Activated effector memory CD4-positive, alpha-beta T cell treated with anti-CD3 and anti-CD28 coated beads, Interleukin-2, amount 50 U/mL, for 16 hours (primary cell): ENCODE measurements at regions not wholly inside any gene's neighbourhood (a gene's known extent, or its start where the extent isn't known, plus 50 kb on each side); places are given as distances from the start of the nearest gene placed in this dataset.
"Not testable (repeated sequence)": the region's sequence is repeated elsewhere in the genome, so short reads cannot be mapped to it uniquely, and the experiment has no call there.

Experiments
- DNase-seq: peaks from one replicate; pipeline ENCODE4 v3.0.0-alpha.2; 2020

- no peak for DNase-seq
These were observed 68.5 kb downstream of the TMCO5A start for GRCh38 chr15:38002883-38003477.

DNA sequence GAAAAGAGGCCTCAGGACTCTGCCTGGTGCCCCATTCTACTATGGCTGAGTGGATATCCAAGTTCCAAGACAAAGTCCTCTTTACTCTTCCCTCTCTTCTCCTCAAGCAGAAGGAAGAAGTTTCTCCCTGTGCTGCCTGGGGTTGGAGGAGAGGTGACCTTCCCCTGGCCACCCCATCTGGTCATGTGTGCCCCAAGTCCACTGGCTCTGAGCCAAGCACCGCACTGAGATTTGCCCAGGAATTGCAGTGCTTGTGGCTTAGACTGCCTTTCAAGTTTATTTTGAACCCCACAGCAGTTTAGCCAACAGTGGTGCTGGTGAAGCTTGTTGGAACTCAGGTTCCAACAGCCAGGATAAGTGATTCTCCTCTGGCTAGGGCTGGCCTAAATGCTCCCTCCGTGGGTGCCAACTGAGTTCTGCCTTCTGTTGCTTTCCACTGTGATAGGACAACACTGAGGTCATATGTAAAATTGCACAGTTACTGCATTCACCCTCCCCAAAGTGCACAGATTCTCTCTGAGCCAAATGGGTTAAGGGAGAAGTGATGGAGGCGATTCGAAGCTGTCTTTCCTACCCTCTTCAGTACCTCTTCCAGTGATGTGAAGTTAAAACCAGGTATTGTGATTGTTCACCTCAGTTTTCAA lies 69.9 kb downstream of the TMCO5A start:
- no peak for DNase-seq

DNA sequence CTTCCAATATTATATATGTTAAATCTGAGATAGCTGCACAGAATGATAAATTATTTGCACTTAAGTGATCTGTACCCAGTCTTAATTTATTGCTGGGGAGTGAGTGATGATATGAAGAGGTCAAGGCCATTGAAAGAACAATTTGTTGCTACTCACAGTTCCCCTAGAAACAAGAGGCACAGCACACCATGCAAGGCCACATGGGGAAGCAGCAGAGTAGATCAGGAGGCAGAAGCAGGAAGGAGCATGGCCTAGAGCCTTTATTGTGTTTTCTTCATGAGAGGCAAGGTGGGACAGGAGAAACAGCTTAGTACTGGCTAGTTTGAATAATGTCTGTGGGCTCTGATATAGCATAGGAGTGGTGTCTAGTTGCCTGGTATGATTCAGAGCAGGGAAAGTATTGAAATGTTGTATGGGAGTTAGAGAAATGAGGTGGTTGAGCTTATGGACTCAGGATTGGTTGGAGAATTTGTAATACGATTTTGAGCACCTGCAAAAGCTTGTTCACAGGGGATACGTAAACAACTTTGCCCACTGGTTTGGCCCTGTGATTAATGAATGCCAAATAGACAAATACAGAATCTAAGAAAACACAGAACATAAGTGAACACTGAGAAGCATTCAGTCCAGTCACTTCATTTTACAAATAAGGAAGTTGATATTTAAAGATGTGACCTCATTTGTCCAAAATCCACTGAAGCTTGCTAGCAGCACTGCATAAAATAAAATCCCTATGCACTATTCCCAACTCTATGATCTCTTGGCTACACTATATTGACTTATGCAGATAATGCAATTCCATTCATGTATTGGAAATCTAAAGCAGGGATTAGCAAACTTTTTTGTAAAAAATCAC lies 71.7 kb downstream of the TMCO5A start:
- DNase-seq = no peak

GRCh38 chr15:38010395-38010794 lies 76.0 kb downstream of the TMCO5A start:
- DNase-seq = no peak

DNA sequence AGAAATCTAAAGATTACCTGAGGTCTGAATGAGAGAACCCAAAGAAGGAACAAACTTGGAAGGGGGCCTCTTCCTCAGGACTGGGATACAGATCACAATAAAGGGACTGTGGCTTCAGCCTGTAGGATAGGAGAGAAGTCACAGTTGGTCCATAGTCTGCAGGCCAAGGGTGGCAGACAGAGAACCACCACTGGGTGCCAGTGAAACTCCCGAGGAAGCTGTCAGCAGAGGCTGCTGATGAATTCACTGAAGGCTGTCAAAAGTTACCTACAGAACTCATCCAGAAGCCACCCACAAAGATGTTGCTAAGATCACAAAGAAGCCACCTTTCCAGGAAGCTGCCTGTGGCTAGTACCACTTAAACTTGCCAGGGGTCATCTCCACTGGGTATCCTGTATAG lies 78.5 kb downstream of the TMCO5A start:
- DNase-seq = no peak

GRCh38 chr15:38017721-38018120 lies 83.3 kb downstream of the TMCO5A start:
- no peak for DNase-seq

- no peak for DNase-seq
These were observed 84.6 kb downstream of the TMCO5A start for GRCh38 chr15:38019066-38019465.

- no peak for DNase-seq
These were observed 86.8 kb downstream of the TMCO5A start for GRCh38 chr15:38021259-38021658.

- no peak for DNase-seq
These were observed 90.1 kb downstream of the TMCO5A start for GRCh38 chr15:38024293-38025091.

GRCh38 chr15:38025656-38026055 lies 91.2 kb downstream of the TMCO5A start:
- not testable (repeated sequence) for DNase-seq

DNA sequence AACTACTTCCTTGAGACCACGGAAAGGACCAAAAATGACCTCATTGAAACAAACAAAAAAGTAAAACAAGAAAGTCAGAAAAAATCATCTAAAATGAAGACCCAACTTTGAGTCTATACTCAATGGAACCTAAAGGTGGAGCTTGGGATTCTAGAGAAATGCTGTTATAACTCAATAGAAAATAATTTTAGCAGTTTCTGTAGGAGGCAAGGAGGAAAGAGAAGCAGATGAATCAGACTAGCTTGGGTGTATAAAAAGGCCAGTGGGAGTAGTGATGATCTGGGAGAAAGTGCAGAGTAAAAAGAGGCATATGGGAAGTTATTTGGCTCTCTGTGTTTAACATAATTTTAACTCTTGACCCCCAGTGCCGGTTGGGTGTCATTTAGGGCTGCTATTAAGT lies 94.4 kb downstream of the TMCO5A start:
- no peak for DNase-seq

GRCh38 chr15:38029736-38030135 lies 95.3 kb downstream of the TMCO5A start:
- DNase-seq = no peak

- DNase-seq = no peak
These were observed 96.2 kb downstream of the TMCO5A start for GRCh38 chr15:38030609-38031008.

DNA sequence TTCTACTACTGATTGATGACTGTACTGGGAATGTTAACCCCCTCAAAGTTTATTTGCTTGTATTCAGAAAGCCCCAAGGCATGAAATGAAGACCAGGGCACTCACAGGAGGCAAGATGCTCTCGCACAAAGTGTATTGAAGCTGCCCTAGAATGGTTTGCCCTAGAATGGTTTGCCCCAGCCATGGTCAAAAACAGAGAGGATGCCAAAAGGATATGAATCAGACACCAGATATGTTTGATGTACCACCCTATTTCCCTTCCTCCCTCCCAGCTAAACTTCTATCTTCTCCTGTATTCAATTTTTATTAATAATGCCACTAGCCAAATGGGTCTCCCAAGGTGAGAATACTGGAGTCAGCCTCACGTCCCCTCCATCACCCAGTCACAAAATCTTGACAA lies 101.3 kb downstream of the TMCO5A start:
- DNase-seq = no peak

DNA sequence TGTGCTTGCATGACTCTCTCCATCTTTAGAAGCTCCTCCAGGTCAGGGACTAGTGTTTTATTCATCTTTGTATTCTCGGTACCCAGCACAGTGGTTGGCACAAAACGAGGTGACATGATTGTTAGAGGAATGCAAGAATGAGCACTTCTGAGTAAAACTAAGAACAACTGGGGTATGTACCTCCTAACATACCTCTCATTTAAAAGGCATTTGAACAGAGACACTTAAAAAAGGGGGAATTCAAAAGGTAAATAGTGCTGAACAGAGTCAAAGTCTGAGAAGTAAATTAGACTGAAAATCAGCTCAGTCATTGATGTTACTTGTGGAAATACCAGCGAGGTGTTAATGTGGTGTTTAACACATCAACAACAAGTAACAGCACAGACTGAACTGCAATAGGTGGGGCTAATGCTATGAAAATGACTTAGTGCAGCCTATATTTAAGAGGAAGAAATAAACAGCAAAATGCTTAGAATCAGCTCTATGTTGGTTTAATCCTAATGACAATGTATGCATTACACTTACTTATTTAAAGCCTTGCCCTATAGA lies 102.4 kb downstream of the TMCO5A start:
- DNase-seq = no peak

DNA sequence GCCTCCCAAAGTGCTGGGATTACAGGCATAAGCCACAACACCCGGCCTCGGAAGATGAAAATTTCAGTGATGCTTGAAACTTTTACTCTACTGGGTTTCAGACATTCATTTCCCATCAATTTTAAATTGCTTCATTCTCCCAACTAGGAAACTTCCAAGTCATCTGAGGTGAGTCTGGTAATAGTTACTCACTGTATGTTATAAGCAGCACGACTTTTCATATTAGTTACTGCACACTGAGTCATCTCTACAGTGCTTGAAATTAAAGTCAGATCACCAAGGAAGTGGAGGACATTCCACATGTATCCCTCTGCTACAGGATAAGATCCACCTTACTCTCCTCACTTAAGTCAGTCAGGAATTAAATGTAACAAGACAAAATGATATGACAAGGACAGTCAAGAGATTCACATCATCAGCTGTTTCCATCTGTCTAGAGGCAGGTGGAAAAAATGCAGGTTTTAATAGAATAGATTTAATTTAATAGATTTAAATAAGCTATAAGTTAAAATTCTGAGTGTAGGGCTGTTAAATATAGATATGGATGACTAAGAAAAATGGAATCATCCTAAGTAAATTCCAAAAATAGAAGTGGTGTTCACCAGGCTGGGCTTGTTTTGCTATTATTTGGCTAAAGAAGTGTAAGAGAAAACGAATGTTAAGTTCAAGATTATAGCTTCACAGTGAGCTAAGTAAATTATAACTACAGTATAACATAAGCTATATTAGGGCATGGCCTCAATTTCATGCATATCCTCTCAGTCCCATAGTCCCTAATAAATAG lies 104.4 kb downstream of the TMCO5A start:
- DNase-seq = no peak

- no peak for DNase-seq
These were observed 106.2 kb downstream of the TMCO5A start for GRCh38 chr15:38040615-38041014.

DNA sequence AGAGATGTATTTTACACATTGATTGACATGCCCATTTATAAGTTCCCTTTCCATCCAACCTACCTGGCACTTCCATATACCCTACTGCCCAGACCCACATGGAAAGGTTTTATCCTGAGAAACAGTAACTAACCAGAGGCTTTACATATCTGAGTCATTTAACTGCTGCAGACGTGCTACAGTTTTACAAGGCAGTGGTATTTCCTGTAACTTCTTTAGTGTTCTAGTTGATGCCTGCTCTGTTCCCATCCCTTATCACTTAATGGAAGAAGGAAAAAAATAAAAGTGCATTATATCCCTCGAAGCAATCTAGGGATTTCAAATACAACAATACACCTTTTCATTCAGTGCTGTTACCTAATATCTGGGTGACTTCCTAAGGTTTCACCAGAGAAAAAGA lies 107.1 kb downstream of the TMCO5A start:
- DNase-seq = no peak

GRCh38 chr15:38042211-38042610 lies 107.8 kb downstream of the TMCO5A start:
- DNase-seq = no peak

DNA sequence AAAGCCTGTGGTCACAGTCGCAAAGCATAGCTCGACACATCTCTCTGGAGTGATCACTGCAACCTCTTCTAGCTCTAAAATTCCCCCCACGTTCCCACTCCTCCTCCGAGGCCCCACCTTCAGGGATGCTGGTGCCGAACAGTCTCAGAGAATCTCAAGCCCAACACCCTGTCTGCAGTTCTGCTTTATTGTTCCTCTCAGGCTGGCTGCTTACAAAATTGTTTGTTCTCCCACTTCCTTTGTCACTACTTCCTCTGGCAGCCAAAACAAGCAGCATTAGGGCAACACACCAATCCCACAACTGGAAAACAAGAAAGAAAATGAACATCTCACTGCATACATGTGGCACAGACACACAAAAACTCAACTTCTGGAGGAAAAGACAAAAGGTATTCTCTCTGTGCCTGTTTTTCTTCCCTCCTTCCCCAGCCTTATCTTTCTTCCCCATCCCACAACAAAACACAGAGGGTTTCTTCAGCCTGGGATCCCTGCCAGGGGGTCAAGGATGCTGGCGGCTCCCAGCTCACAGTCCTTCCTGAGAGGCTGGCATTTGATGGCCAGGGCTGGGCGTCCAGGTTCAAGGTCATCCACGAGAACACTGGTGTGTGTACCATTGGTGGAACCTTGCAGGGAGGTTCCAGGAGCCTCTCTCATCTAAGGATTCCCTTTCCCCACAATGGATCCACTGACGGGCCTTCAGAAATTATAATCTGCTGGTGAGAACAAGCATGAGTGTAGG lies 108.4 kb downstream of the TMCO5A start:
- no peak for DNase-seq
